NCI-H748 (cell line): ENCODE measurements at regions not wholly inside any gene's neighbourhood (a gene's known extent, or its start where the extent isn't known, plus 50 kb on each side); places are given as distances from the start of the nearest gene placed in this dataset.

ENCODE experiments used
- DNase-seq: peaks from one replicate; lab custom pipeline; 2025; ENCODE audit not compliant: unreplicated experiment; lab: John Stamatoyannopoulos, UW

- DNase-seq: no peak
These were observed 806.7 kb upstream of the CHAC2 start for GRCh38 chr2:52960881-52961280.

- no peak for DNase-seq
These were observed 807.8 kb upstream of the CHAC2 start for GRCh38 chr2:52959801-52960200.

GRCh38 chr2:52956766-52957165 lies 810.8 kb upstream of the CHAC2 start:
- DNase-seq: no peak

- no peak for DNase-seq
These were observed 811.5 kb upstream of the CHAC2 start for GRCh38 chr2:52956118-52956517.

- DNase-seq: no peak
These were observed 812.5 kb upstream of the CHAC2 start for GRCh38 chr2:52955079-52955478.

- no peak for DNase-seq
These were observed 827.5 kb upstream of the CHAC2 start for GRCh38 chr2:52940101-52940500.

- DNase-seq: no peak
These were observed 828.4 kb upstream of the CHAC2 start for GRCh38 chr2:52939250-52939649.

GRCh38 chr2:52936029-52936428 lies 831.6 kb upstream of the CHAC2 start:
- peak; percentile 40 for DNase-seq

GRCh38 chr2:52934920-52935640 lies 832.5 kb upstream of the CHAC2 start:
- no peak for DNase-seq

- no peak for DNase-seq
These were observed 833.2 kb upstream of the CHAC2 start for GRCh38 chr2:52934323-52934898.

GRCh38 chr2:52933878-52934277 lies 833.7 kb upstream of the CHAC2 start:
- no peak for DNase-seq

GRCh38 chr2:52931660-52932059 lies 835.9 kb upstream of the CHAC2 start:
- DNase-seq: no peak

- no peak for DNase-seq
These were observed 838.2 kb upstream of the CHAC2 start for GRCh38 chr2:52929412-52929811.

GRCh38 chr2:52919673-52920072 lies 847.9 kb upstream of the CHAC2 start:
- DNase-seq: no peak

- no peak for DNase-seq
These were observed 849.1 kb upstream of the CHAC2 start for GRCh38 chr2:52918551-52918950.

GRCh38 chr2:52916981-52917380 lies 850.6 kb upstream of the CHAC2 start:
- DNase-seq: no peak

- no peak for DNase-seq
These were observed 863.2 kb upstream of the CHAC2 start for GRCh38 chr2:52904355-52904891.

- DNase-seq: peak; percentile 5
These were observed 870.0 kb upstream of the CHAC2 start for GRCh38 chr2:52897511-52898044.

GRCh38 chr2:52895726-52896340 lies 871.8 kb upstream of the CHAC2 start:
- DNase-seq: no peak

- DNase-seq: no peak
These were observed 881.0 kb upstream of the CHAC2 start for GRCh38 chr2:52886556-52886955.

- DNase-seq: no peak
These were observed 882.7 kb upstream of the CHAC2 start for GRCh38 chr2:52884761-52885352.

GRCh38 chr2:52882974-52883373 lies 884.6 kb upstream of the CHAC2 start:
- DNase-seq: no peak
